ENCODE measurements at regions not wholly inside any gene's neighbourhood (a gene's known extent, or its start where the extent isn't known, plus 50 kb on each side); places are given as distances from the start of the nearest gene placed in this dataset.

DNA sequence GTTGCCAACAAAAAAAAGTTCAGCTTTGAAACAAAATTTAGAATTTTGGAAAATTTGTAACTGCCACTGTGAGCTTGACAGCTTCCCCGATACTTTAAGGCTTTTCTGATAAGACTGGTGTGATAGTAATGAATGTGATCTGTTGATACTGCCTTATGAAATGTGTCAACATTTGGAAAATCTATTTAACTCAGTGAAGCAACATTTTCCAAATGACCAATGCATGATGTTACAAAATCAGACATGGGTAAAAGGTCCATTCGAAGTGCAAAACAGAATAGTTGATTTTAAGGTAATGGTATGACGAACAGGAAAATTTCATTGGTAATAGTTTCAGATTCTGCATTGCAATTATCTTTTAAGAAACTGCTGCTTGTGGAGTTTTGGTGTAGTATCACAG is 175.4 kb downstream of the SEM1 start:
- no peak for FAIRE-seq
- no peak for DNase-seq (ENCODE audit: insufficient read length, low spot score)
- no peak for TF ChIP-seq POU2F2 (IDR thresholded peaks at IDR 0.05; ENCODE audit: low read depth, low read length)
- no peak for TF ChIP-seq SPI1 (IDR thresholded peaks at IDR 0.05; ENCODE audit: low read depth, low read length)
- TF ChIP-seq POLR2AphosphoS5 (IDR thresholded peaks at IDR 0.05; ENCODE audit: low read depth, low read length) = no peak
- TF ChIP-seq PAX5 (IDR thresholded peaks at IDR 0.05; ENCODE audit: insufficient read depth, low read length, severe bottlenecking) = no peak
- no peak for TF ChIP-seq TAF1 (IDR thresholded peaks at IDR 0.05; ENCODE audit: low read depth, low read length)
- TF ChIP-seq POLR2A (IDR thresholded peaks at IDR 0.05; ENCODE audit: low read depth, low read length) = no peak

DNA sequence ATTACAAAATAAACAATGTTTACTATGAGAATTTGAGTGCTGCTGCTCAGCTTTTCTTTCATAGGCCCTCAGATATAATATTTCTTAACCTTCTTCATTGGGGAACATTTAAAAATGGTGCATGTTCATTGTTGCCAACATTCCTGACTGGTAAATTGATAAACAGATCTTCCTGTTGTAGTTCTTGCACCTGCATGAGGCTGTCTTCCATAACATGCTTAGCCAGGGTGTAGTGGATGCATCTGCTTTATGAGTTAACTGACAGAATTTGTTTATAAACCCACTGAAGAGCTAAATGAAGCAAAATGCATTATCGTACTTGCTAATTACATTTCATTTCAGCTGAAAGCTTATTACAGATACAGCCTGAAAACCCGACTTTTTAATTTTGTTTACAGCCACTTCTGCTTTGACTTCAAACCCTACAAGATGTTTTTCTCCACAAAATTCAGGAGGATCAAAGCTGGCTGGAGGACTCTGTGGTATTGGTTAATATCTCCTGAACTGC is 177.2 kb downstream of the SEM1 start:
- DNase-seq (ENCODE audit: insufficient read length, low spot score) (no peak), FAIRE-seq (no peak)
- TF ChIP-seq TAF1 (IDR thresholded peaks at IDR 0.05; ENCODE audit: low read depth, low read length) (no peak), SPI1 (IDR thresholded peaks at IDR 0.05; ENCODE audit: low read depth, low read length) (no peak), POLR2A (IDR thresholded peaks at IDR 0.05; ENCODE audit: low read depth, low read length) (no peak), POU2F2 (IDR thresholded peaks at IDR 0.05; ENCODE audit: low read depth, low read length) (no peak), POLR2AphosphoS5 (IDR thresholded peaks at IDR 0.05; ENCODE audit: low read depth, low read length) (no peak), PAX5 (IDR thresholded peaks at IDR 0.05; ENCODE audit: insufficient read depth, low read length, severe bottlenecking) (no peak)

DNA sequence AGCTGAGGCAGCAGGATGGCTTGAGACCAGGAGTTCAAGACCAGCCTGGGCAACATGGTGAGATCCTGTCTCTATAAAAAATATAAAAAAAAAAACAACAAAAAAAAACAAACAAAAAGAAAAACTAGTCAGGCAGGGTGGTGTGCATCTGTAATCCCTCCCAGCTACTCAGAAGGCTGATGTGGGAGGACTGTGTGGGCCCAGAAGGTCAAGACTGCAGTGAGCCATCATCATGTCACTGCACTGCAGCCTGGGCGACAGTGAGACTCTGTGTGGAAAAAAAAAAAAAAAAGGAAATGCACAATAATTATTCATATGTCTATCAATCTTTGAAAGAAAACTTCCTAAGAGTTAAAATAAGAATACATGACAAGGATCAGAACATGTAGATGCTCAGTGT is 178.3 kb downstream of the SEM1 start:
- DNase-seq (ENCODE audit: insufficient read length, low spot score) (no peak), FAIRE-seq (no peak)
- TF ChIP-seq PAX5 (IDR thresholded peaks at IDR 0.05; ENCODE audit: insufficient read depth, low read length, severe bottlenecking) = no peak
- TF ChIP-seq POU2F2 (IDR thresholded peaks at IDR 0.05; ENCODE audit: low read depth, low read length) = no peak
- no peak for TF ChIP-seq SPI1 (IDR thresholded peaks at IDR 0.05; ENCODE audit: low read depth, low read length)
- no peak for TF ChIP-seq POLR2AphosphoS5 (IDR thresholded peaks at IDR 0.05; ENCODE audit: low read depth, low read length)
- TF ChIP-seq POLR2A (IDR thresholded peaks at IDR 0.05; ENCODE audit: low read depth, low read length) = no peak
- no peak for TF ChIP-seq TAF1 (IDR thresholded peaks at IDR 0.05; ENCODE audit: low read depth, low read length)

DNA sequence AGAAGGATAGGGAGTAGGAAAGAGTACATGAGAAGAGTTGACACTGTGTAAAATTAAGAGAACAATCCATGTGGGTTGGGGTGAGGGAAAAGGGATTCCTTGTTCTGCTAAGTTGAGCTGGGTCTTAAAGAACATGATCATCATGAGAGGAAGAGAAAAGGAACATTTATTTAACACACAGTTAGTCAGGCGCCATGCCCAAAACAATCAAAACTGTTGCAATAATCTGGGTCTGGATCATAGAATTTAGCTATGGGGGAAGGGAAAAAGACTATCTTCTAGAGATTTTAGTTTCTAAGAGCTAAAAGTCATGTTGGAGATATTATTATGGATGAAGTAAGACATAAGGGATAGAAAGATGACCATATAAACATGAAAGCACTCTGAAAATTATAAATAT is 178.9 kb downstream of the SEM1 start:
- FAIRE-seq (no peak), DNase-seq (ENCODE audit: insufficient read length, low spot score) (no peak)
- no peak for TF ChIP-seq TAF1 (IDR thresholded peaks at IDR 0.05; ENCODE audit: low read depth, low read length)
- no peak for TF ChIP-seq POLR2AphosphoS5 (IDR thresholded peaks at IDR 0.05; ENCODE audit: low read depth, low read length)
- no peak for TF ChIP-seq SPI1 (IDR thresholded peaks at IDR 0.05; ENCODE audit: low read depth, low read length)
- TF ChIP-seq POU2F2 (IDR thresholded peaks at IDR 0.05; ENCODE audit: low read depth, low read length) = no peak
- TF ChIP-seq POLR2A (IDR thresholded peaks at IDR 0.05; ENCODE audit: low read depth, low read length) = no peak
- TF ChIP-seq PAX5 (IDR thresholded peaks at IDR 0.05; ENCODE audit: insufficient read depth, low read length, severe bottlenecking) = no peak

DNA sequence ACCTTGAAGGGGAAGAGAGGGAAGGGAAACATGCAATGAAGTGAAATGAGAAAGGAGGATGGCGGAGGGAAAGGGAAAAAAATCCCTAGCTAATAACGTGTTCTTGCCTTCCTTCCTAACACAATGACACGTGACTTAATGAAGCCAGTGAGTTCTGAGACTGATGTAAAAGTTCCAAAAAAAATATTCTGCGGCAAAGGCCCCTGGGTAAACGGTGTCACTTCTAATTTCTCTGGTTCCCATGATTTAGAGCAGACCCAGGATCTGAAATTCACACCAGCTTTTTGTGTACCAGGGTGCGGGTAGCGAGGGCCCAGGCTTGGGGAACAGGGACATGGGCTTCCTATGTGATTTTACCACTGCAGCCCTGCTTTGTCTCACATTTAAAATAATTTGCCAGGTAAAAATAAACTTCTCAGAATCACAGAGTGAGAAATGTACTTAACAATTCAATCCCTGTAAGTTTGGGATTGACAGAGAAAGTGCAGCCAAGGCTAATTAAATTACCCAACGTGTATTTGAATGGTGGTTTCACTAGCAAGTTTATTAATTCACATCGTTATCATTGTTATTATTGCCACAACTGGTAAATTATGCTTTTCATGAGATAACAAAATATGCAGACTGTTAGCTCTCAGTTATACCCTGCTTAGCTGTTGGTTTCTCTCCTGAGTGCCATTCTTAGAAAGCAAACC is 182.4 kb downstream of the SEM1 start:
- DNase-seq (ENCODE audit: insufficient read length, low spot score) (no peak), FAIRE-seq (no peak)
- TF ChIP-seq POU2F2 (IDR thresholded peaks at IDR 0.05; ENCODE audit: low read depth, low read length) (no peak), PAX5 (IDR thresholded peaks at IDR 0.05; ENCODE audit: insufficient read depth, low read length, severe bottlenecking) (no peak)

DNA sequence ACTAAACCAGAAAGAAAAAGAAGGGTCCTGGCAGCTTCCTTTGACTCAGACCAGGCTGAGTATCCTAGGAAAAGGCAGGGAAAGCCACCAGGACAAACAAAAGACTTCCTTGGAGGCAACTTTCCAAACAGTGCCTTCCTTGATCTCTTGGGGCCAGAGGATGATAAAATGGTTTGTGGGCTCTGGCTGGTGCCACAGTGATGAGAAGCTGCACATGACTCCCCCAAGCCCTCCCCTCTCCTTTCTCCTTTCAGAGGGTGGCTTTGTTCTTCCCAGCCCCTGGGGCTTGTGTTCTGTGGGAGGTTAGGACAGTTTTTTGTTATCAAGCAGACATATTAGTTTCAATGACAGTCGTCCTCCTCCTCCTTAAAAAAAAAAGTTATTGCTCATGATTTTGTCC is 183.2 kb downstream of the SEM1 start:
- DNase-seq (ENCODE audit: insufficient read length, low spot score) (no peak), FAIRE-seq (no peak)
- no peak for TF ChIP-seq PAX5 (IDR thresholded peaks at IDR 0.05; ENCODE audit: insufficient read depth, low read length, severe bottlenecking)
- no peak for TF ChIP-seq POLR2A (IDR thresholded peaks at IDR 0.05; ENCODE audit: low read depth, low read length)
- TF ChIP-seq TAF1 (IDR thresholded peaks at IDR 0.05; ENCODE audit: low read depth, low read length) = no peak
- TF ChIP-seq SPI1 (IDR thresholded peaks at IDR 0.05; ENCODE audit: low read depth, low read length) = no peak
- TF ChIP-seq POLR2AphosphoS5 (IDR thresholded peaks at IDR 0.05; ENCODE audit: low read depth, low read length) = no peak
- TF ChIP-seq POU2F2 (IDR thresholded peaks at IDR 0.05; ENCODE audit: low read depth, low read length) = no peak

DNA sequence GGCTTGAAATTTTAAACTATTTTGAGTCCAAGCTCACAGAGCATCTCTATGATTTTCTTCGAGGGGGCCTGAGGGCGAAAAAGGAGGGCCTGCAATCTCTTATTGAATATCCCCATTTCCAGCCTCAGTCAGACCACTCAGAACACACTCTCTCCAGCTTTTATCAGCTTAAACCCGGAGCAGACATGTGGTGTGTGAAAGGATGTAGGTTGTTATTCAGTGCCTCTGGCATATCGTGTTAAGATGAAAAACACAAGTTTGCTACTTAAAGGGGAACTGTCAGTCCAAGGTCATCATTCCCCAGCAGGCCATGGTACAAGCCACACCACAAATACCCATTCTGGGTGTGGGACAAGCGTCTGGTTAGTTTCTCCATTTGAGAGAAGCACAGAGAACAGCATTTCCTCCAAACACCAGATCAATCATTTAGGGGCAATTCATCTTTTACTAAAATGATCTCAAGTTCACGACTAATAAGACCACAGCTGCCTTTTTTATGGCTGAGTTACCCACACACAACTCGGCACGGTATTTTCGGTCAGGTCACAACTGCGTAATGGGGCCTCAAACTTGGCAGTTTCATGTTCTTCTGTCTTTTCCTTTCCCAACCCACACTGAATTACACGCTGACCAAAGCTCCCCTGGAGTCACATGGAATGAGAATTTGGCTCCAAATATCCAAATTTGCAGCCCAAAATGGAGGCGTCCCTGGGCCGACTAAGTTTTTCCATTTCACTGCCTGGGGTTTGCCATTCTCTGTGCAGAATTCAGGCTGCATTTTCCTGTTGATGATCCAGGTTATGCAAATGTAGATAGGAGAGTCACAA is 188.4 kb downstream of the SEM1 start:
- TF ChIP-seq TAF1 (IDR thresholded peaks at IDR 0.05; ENCODE audit: low read depth, low read length) = no peak
- TF ChIP-seq POLR2AphosphoS5 (IDR thresholded peaks at IDR 0.05; ENCODE audit: low read depth, low read length) = no peak
- TF ChIP-seq PAX5 (IDR thresholded peaks at IDR 0.05; ENCODE audit: insufficient read depth, low read length, severe bottlenecking) = no peak
- TF ChIP-seq POU2F2 (IDR thresholded peaks at IDR 0.05; ENCODE audit: low read depth, low read length) = no peak
- no peak for TF ChIP-seq POLR2A (IDR thresholded peaks at IDR 0.05; ENCODE audit: low read depth, low read length)
- no peak for TF ChIP-seq SPI1 (IDR thresholded peaks at IDR 0.05; ENCODE audit: low read depth, low read length)
- FAIRE-seq (no peak), DNase-seq (ENCODE audit: insufficient read length, low spot score) (no peak)

DNA sequence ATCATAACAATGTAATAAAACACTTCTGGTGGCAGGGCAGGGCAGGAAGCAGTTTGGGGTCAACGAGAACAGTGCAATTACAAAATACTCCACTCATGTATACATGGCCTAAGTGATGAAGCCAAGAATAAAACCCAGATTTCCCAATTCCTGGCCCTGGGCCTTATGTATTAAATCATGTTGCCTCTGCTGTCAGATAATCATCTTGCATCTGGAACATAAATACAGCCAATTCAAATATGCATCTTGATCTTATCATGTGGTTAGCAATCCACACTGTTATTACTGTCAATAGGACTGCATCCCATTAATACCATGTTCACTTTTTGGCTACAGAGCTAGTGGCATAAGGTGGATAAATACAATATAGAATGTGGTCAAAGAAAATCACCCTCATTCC is 186.5 kb upstream of the SLC25A13 start:
- DNase-seq (ENCODE audit: insufficient read length, low spot score) (no peak), FAIRE-seq (no peak)
- TF ChIP-seq POLR2A (IDR thresholded peaks at IDR 0.05; ENCODE audit: low read depth, low read length) = no peak
- no peak for TF ChIP-seq POU2F2 (IDR thresholded peaks at IDR 0.05; ENCODE audit: low read depth, low read length)
- no peak for TF ChIP-seq PAX5 (IDR thresholded peaks at IDR 0.05; ENCODE audit: insufficient read depth, low read length, severe bottlenecking)
- no peak for TF ChIP-seq POLR2AphosphoS5 (IDR thresholded peaks at IDR 0.05; ENCODE audit: low read depth, low read length)
- no peak for TF ChIP-seq TAF1 (IDR thresholded peaks at IDR 0.05; ENCODE audit: low read depth, low read length)

DNA sequence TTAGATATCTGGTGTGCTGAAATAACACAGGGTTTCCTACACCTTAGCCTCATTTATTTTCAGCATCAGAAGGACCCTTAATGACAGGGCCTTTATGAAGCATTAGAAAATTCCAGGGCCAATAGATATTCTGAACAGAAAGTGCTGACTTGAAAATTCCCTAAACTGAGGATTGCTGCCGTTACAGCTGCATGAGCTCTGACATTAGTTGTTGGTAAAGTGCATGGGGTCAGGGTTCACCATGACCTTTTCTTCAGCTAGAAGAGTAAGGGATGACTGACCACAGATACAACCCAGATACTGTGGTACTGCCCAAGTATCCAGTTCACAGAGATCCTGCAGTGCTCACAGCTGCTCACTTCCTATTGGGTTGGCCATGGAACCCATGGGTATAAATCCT is 181.7 kb upstream of the SLC25A13 start:
- FAIRE-seq (no peak), DNase-seq (ENCODE audit: insufficient read length, low spot score) (no peak)
- TF ChIP-seq TAF1 (IDR thresholded peaks at IDR 0.05; ENCODE audit: low read depth, low read length) (no peak), PAX5 (IDR thresholded peaks at IDR 0.05; ENCODE audit: insufficient read depth, low read length, severe bottlenecking) (no peak), POLR2AphosphoS5 (IDR thresholded peaks at IDR 0.05; ENCODE audit: low read depth, low read length) (no peak), POLR2A (IDR thresholded peaks at IDR 0.05; ENCODE audit: low read depth, low read length) (no peak), SPI1 (IDR thresholded peaks at IDR 0.05; ENCODE audit: low read depth, low read length) (no peak), POU2F2 (IDR thresholded peaks at IDR 0.05; ENCODE audit: low read depth, low read length) (no peak)

All from GM12891 (cell line).